ENCODE measurements at regions not wholly inside any gene's neighbourhood (a gene's known extent, or its start where the extent isn't known, plus 50 kb on each side); places are given as distances from the start of the nearest gene placed in this dataset.

GRCh38 chr2:193279361-193279760 lies 1084.6 kb upstream of the TMEFF2 start:
- TF ChIP-seq CTCF (IDR thresholded peaks at IDR 0.05; ENCODE audit: control extremely low read depth in 1 of 3, insufficient read depth in 1 of 3, low read depth in 1 of 3, low read length in 3 of 3), result no peak
- no peak for TF ChIP-seq CHD2 (IDR thresholded peaks at IDR 0.05; ENCODE audit: low read length)
- no peak for TF ChIP-seq SP4 (IDR thresholded peaks at IDR 0.05; ENCODE audit: low read length)
- no peak for TF ChIP-seq BCL11A (IDR thresholded peaks at IDR 0.05; ENCODE audit: low read depth in 2 of 2, low read length in 2 of 2)
- TF ChIP-seq EGR1 (IDR thresholded peaks at IDR 0.05; ENCODE audit: borderline replicate concordance, low read depth, low read length), result no peak
- TF ChIP-seq POLR2A (IDR thresholded peaks at IDR 0.05; ENCODE audit: control extremely low read depth in 1 of 2, low read depth in 2 of 2, low read length in 2 of 2), result no peak
- TF ChIP-seq MAX (IDR thresholded peaks at IDR 0.05), result no peak
- no peak for TF ChIP-seq RBBP5 (IDR thresholded peaks at IDR 0.05; ENCODE audit: borderline replicate concordance, low read depth, low read length)
- no peak for TF ChIP-seq FOSL1 (IDR thresholded peaks at IDR 0.05; ENCODE audit: insufficient read depth, low read depth, low read length)
- no peak for TF ChIP-seq RAD21 (IDR thresholded peaks at IDR 0.05 in 1 of 2, conservative IDR thresholded peaks at IDR 0.05 in 1 of 2; ENCODE audit: low read depth in 2 of 2, low read length in 2 of 2)
- no peak for TF ChIP-seq SIN3A (conservative IDR thresholded peaks at IDR 0.05 in 1 of 2, IDR thresholded peaks at IDR 0.05 in 1 of 2; ENCODE audit: low read depth in 1 of 2, low read length in 2 of 2)
- no peak for TF ChIP-seq CBX5 (IDR thresholded peaks at IDR 0.05; ENCODE audit: low read depth, low read length)
- no peak for TF ChIP-seq SRF (IDR thresholded peaks at IDR 0.05; ENCODE audit: low read depth, low read length)
